HepG2 (cell line): ENCODE measurements at regions not wholly inside any gene's neighbourhood (a gene's known extent, or its start where the extent isn't known, plus 50 kb on each side); places are given as distances from the start of the nearest gene placed in this dataset.

ENCODE experiments used
- ATAC-seq: fragments of 200-7000 bp; cut with Tn5 transposase; 3 replicates; pipeline ENCODE4 v1.9.1; 2020; ENCODE audit warnings: mild to moderate bottlenecking, moderate library complexity
- BruUV-seq: library from RNA; stranded (reverse); fragments of 400-500 nt; replicated peaks from 2 replicates; lab custom pipeline; 2021; lab: Mats Ljungman, UMichigan
- CTCF ChIA-PET: fragments of 300-600 bp; formaldehyde crosslinking; extraction: SDS; loops from one replicate; lab custom pipeline; 2021; ENCODE audit warnings: low total read pairs, inconsistent platforms, low intra/inter-chr PET ratio; lab: Yijun Ruan, JAX
- POLR2A ChIA-PET: fragments of 350-600 bp; sonication (Branson Sonifier 250); formaldehyde crosslinking; loops from one replicate; lab custom pipeline; 2020; ENCODE audit warnings: antibody characterized with exemption, inconsistent platforms; lab: Yijun Ruan, JAX
- DNase-seq: peaks from one replicate; pipeline ENCODE4 v3.0.0-alpha.2; 2015; ENCODE audit warnings: low spot score
- FAIRE-seq: peaks from 3 replicates; lab custom pipeline; 2011; peaks lifted over from hg19 to GRCh38; lab: Jason Lieb, UNC
- H2AFZ ChIP-seq: one replicate; pipeline ENCODE4 v1.6.1; 2011; ENCODE audit warnings: low read length, inconsistent platforms
- H3K27ac ChIP-seq: fragments of 300-600 bp; 3 replicates; pipeline ENCODE4 v1.8.0; 2011; ENCODE audit warnings: mixed run types, mild to moderate bottlenecking, mixed read lengths, low read length, inconsistent platforms; ENCODE audit not compliant: insufficient read depth; ENCODE audit errors: extremely low read length
- H3K27me3 ChIP-seq, 2 experiments: fragments of 200-600 bp in 1 of 2; 2 replicates in 1 of 2; 3 replicates in 1 of 2; pipeline versions ENCODE4 v1.6.0 to v1.8.0; 2011; ENCODE audit warnings: low read length in 2 of 2, mild to moderate bottlenecking in 2 of 2, moderate library complexity in 2 of 2, inconsistent platforms in 1 of 2; ENCODE audit not compliant: insufficient read depth in 2 of 2, control insufficient read depth in 1 of 2
- H3K36me3 ChIP-seq, 2 experiments: fragments of 200-600 bp in 1 of 2; replicated peaks in 1 of 2; 2 replicates in 1 of 2; 3 replicates in 1 of 2; pipeline versions ENCODE4 v1.5.1 to v1.8.0; 2011; ENCODE audit warnings: low read length in 2 of 2, inconsistent platforms in 1 of 2; ENCODE audit not compliant: insufficient read depth in 2 of 2, control insufficient read depth in 1 of 2
- H3K4me1 ChIP-seq: 2 replicates; pipeline ENCODE4 v1.5.1; 2012; ENCODE audit warnings: low read length, inconsistent platforms; ENCODE audit not compliant: insufficient read depth
- H3K4me2 ChIP-seq: 2 replicates; pipeline ENCODE4 v1.6.0; 2011; ENCODE audit warnings: low read depth, low read length, inconsistent platforms
- H3K4me3 ChIP-seq, 3 experiments: fragments of 200-600 bp in 1 of 3; sonication (generic), shearing (Covaris generic) in 1 of 3; replicated peaks in 1 of 3; 2 replicates each; pipeline ENCODE4 v1.5.1; 2011 to 2016; ENCODE audit warnings: low read length in 3 of 3, inconsistent platforms in 2 of 3, low read depth in 2 of 3, mild to moderate bottlenecking in 2 of 3, control low read depth in 1 of 3, mixed read lengths in 1 of 3; ENCODE audit not compliant: insufficient read depth in 1 of 3
- H3K79me2 ChIP-seq: one replicate; pipeline ENCODE4 v1.6.1; 2011; ENCODE audit warnings: low read length, inconsistent platforms; ENCODE audit not compliant: insufficient read depth
- H3K9ac ChIP-seq: 2 replicates; pipeline ENCODE4 v1.6.0; 2011; ENCODE audit warnings: mild to moderate bottlenecking, low read depth, low read length, inconsistent platforms; ENCODE audit not compliant: insufficient read depth
- H3K9me3 ChIP-seq: 2 replicates; pipeline ENCODE4 v1.5.1; 2012; ENCODE audit warnings: mild to moderate bottlenecking, low read length
- H4K20me1 ChIP-seq: 2 replicates; pipeline ENCODE4 v1.6.0; 2011; ENCODE audit warnings: inconsistent platforms, mild to moderate bottlenecking, low read length, moderate library complexity; ENCODE audit not compliant: insufficient read depth
- KDM5B ChIP-seq: sonication (generic); formaldehyde crosslinking; IDR thresholded peaks from 2 replicates; pipeline ENCODE4 v1.4.0; 2020; ENCODE audit warnings: missing genetic modification reagents, mild to moderate bottlenecking, borderline replicate concordance
- MAFG ChIP-seq: sonication (generic); formaldehyde crosslinking; IDR thresholded peaks from 2 replicates; pipeline ENCODE4 v1.5.1; 2020; ENCODE audit warnings: mild to moderate bottlenecking, missing genetic modification reagents
- PCBP1 ChIP-seq: fragments of 200-400 bp; formaldehyde crosslinking; IDR thresholded peaks from 2 replicates; pipeline ENCODE4 v1.6.1; 2017; ENCODE audit warnings: mild to moderate bottlenecking, low read depth, low read length, borderline replicate concordance
- RAD21 ChIP-seq: fragments of 450-650 bp; formaldehyde crosslinking; IDR thresholded peaks from 2 replicates; pipeline ENCODE4 v1.5.0; 2020; ENCODE audit warnings: mild to moderate bottlenecking
- SPEN ChIP-seq: sonication (generic); formaldehyde crosslinking; IDR thresholded peaks from 2 replicates; pipeline ENCODE4 v1.5.1; 2020; ENCODE audit warnings: low read depth, mild to moderate bottlenecking, missing genetic modification reagents
- TAF15 ChIP-seq: fragments of 200-400 bp; formaldehyde crosslinking; IDR thresholded peaks from one replicate; pipeline ENCODE4 v1.6.1; 2018; ENCODE audit warnings: mild to moderate bottlenecking, low read depth, low read length; ENCODE audit not compliant: poor library complexity, severe bottlenecking
- ZNF331 ChIP-seq: sonication (generic); formaldehyde crosslinking; IDR thresholded peaks from 2 replicates; pipeline ENCODE4 v1.4.0; 2020; ENCODE audit warnings: missing genetic modification reagents
- WGBS: methylation state at CpG from one replicate; pipeline ENCODE4 v1.1.6; 2017; ENCODE audit warnings: low lambda C conversion rate; 5-methylcytosine and 5-hydroxymethylcytosine counted together
- in situ Hi-C: cut with HindIII; loops from 2 replicates; pipeline ENCODE4 v1.10.0; 2017; ENCODE audit warnings: low pct_unique_long_range_greater_than_20kb; ENCODE audit not compliant: extremely low pct_ligation_motif_present
- intact Hi-C: fragments of 100-400 bp; cut with micrococcal nuclease; formaldehyde crosslinking; loops from one replicate; pipeline ENCODE4 v1.10.0; 2022; ENCODE audit not compliant: unreplicated experiment
- TF ChIP-seq, protein P1 (sequence below): sonication (generic); formaldehyde crosslinking; IDR thresholded peaks from 2 replicates; pipeline ENCODE4 v1.4.0; 2020; ENCODE audit warnings: missing genetic modification reagents

DNA sequence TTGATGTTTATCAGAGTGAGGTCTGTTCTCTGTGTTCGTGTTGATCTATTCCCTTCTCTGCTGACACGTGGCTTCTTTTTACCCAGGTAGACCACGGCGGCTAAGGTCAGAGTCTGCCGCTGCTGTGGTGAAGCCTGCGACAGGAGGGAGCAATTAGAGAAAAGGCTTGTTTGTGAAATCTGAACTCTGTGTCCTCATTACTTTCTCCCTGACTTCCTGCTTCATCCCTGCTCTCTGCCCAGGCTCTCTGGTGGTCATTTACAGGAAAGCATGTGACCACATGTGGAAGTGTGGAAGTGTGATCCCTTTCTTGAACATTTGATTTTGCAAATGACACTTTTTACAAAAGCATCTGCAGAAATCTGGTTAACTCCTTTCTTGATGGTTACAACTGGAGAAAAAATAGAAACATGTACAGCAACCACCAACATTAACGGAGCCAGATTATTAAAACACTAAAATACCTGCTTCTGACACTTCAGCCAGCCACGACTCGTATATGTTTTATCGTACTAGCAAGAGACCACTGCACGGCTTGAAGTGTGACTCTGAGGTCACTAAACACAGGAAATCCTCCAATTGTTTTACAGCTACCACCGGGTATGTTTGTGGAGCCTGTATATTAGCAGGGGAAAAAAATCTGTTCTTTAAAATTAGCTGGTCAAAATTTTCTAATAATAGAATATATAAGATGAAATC lies 388.6 kb upstream of the TMPO start (continued):
- TF ChIP-seq PCBP1 (no peak), RAD21 (no peak), TAF15 (no peak)

DNA sequence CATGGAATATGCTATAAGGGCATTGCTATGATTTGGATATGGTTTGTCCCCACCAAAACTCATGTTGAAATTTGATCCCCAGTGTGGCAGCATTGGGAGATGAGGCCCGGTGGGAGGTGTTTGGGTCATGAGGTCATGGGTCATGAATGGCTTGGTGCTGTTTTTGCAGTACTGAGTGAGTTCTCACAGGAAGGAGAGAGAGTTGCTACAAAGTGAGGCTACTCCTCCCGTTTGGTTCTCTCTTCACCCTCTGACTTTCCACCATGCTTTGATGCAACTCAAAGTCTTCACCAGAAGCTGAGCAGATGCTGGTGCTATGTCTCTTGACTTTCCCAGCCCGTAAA lies 388.1 kb upstream of the TMPO start:
- no peaks in the 10 kb centered on the region for H3K79me2 ChIP-seq
- POLR2A ChIA-PET: no interaction called here
- H3K27ac ChIP-seq: no peak overlapping the region
- in situ Hi-C loops (no loop called here), intact Hi-C loops (no loop called here)
- H3K9ac ChIP-seq: no peak overlapping the region
- ATAC-seq: no peak
- TF ChIP-seq ZNF331 (CRISPR knock-in tag): no peak
- TF ChIP-seq KDM5B: no peak
- TF ChIP-seq, protein P1, sequence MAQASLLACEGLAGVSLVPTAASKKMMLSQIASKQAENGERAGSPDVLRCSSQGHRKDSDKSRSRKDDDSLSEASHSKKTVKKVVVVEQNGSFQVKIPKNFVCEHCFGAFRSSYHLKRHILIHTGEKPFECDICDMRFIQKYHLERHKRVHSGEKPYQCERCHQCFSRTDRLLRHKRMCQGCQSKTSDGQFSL (CRISPR knock-in tag): no peak
- no peak for TF ChIP-seq SPEN (CRISPR knock-in tag)
- no peak for TF ChIP-seq MAFG (CRISPR knock-in tag)
- no peaks in the 10 kb centered on the region for H4K20me1 ChIP-seq
- H3K9me3 ChIP-seq: no peaks in the 10 kb centered on the region
- H2AFZ ChIP-seq: no peak overlapping the region
- 14% methylated on average over 3 of the region's 3 CpGs for whole genome bisulfite sequencing
- no peaks in the 10 kb centered on the region for H3K27me3 ChIP-seq
- CTCF ChIA-PET: no interaction called here
- H3K4me3 ChIP-seq: no peak overlapping the region
- H3K4me1 ChIP-seq: peaks cover 20% of the 10 kb centered on the region
- BruUV-seq: no TSS peak
- no peak overlapping the region for H3K4me2 ChIP-seq
- H3K36me3 ChIP-seq: no peaks in the 10 kb centered on the region
- no peak for DNase-seq
- no peak for FAIRE-seq
